ENCODE measurements at regions not wholly inside any gene's neighbourhood (a gene's known extent, or its start where the extent isn't known, plus 50 kb on each side); places are given as distances from the start of the nearest gene placed in this dataset.

- TF ChIP-seq ATF7 (IDR thresholded peaks at IDR 0.05; ENCODE audit: low read depth) (peak; percentile 21; the same call in 1 of the 2 replicates), EP300 (IDR thresholded peaks at IDR 0.05; ENCODE audit: borderline replicate concordance in 1 of 2, control insufficient read depth in 1 of 2, low read depth in 2 of 2, low read length in 2 of 2) (0 out of 4 replicates have a peak, but pooled peaks of 1 of the 2 experiments have one; percentile 20), MYC (IDR thresholded peaks at IDR 0.05; ENCODE audit: insufficient read depth, insufficient read length, insufficient replicate concordance, low read length, severe bottlenecking) (no peak), GATAD2B (conservative IDR thresholded peaks at IDR 0.05; ENCODE audit: low read depth) (no peak), IRF4 (IDR thresholded peaks at IDR 0.05; ENCODE audit: low read depth, low read length) (0 out of 2 replicates have a peak, but pooled peaks have one; percentile 19), IRF5 (IDR thresholded peaks at IDR 0.05; ENCODE audit: borderline replicate concordance) (no peak), USF1 (IDR thresholded peaks at IDR 0.05; ENCODE audit: borderline replicate concordance, extremely low read length, insufficient read depth, low read depth, low read length) (no peak), SIN3A (IDR thresholded peaks at IDR 0.05; ENCODE audit: low read depth, low read length) (no peak), ZNF24 (IDR thresholded peaks at IDR 0.05) (no peak), RUNX3 (IDR thresholded peaks at IDR 0.05; ENCODE audit: low read length) (no peak), PAX5 (IDR thresholded peaks at IDR 0.05; ENCODE audit: borderline replicate concordance, low read depth, low read length) (no peak), SUPT20H (IDR thresholded peaks at IDR 0.05; ENCODE audit: borderline replicate concordance, control insufficient read depth, low read depth, low read length) (no peak), LARP7 (IDR thresholded peaks at IDR 0.05) (no peak)
Observed at GRCh38 chr20:10946124-10946880, 272.5 kb upstream of the JAG1 start (continued).

Measured in GM12878 (cell line).